ENCODE measurements at regions not wholly inside any gene's neighbourhood (a gene's known extent, or its start where the extent isn't known, plus 50 kb on each side); places are given as distances from the start of the nearest gene placed in this dataset.

- H3K36me3 ChIP-seq, result no peaks in the 10 kb centered on the region
Measured at GRCh38 chr14:84203896-84204295, 1326.0 kb upstream of the FLRT2 start.

GRCh38 chr14:84208451-84208850, 1321.5 kb upstream of the FLRT2 start:
- H3K27me3 ChIP-seq, result no peaks in the 10 kb centered on the region
- no peaks in the 10 kb centered on the region for H4K20me1 ChIP-seq
- TF ChIP-seq Cebpa-rat (IDR thresholded peaks at IDR 0.05), result no peak
- H3K9me3 ChIP-seq (replicated peaks in 1 of 11), result no peaks in the 10 kb centered on the region
- H3K27ac ChIP-seq, result no peak overlapping the region
- no peak overlapping the region for H3K4me3 ChIP-seq
- no peak overlapping the region for H3K9ac ChIP-seq
- H3K36me3 ChIP-seq, result no peaks in the 10 kb centered on the region
- no peak overlapping the region for H3K4me2 ChIP-seq
- peaks cover 0 to 12% (median 0%) of the 10 kb centered on the region in 10 experiments; a peak in 4 of 20 replicates for H3K4me1 ChIP-seq

More at GRCh38 chr14:84203896-84204295, 1326.0 kb upstream of the FLRT2 start:
- Histone ChIP-seq H3K27me3 (no peaks in the 10 kb centered on the region), H3K27ac (no peak overlapping the region), H3K4me3 (no peak overlapping the region), H3K9ac (no peak overlapping the region), H3K4me1 (peaks cover 0 to 12% (median 0%) of the 10 kb centered on the region in 10 experiments; a peak in 4 of 20 replicates), H3K9me3 (replicated peaks in 1 of 11) (no peaks in the 10 kb centered on the region), H3K4me2 (no peak overlapping the region), H4K20me1 (no peaks in the 10 kb centered on the region)
- no peak for TF ChIP-seq Cebpa-rat (IDR thresholded peaks at IDR 0.05)

GRCh38 chr14:84209031-84209430, 1320.9 kb upstream of the FLRT2 start:
- peaks cover 0 to 12% (median 0%) of the 10 kb centered on the region in 10 experiments; a peak in 4 of 20 replicates for H3K4me1 ChIP-seq
- H3K4me2 ChIP-seq, result no peak overlapping the region
- no peak overlapping the region for H3K4me3 ChIP-seq
- H3K9ac ChIP-seq, result no peak overlapping the region
- H3K9me3 ChIP-seq (replicated peaks in 1 of 11), result no peaks in the 10 kb centered on the region
- no peak overlapping the region for H3K27ac ChIP-seq
- no peaks in the 10 kb centered on the region for H3K36me3 ChIP-seq
- H3K27me3 ChIP-seq, result no peaks in the 10 kb centered on the region
- TF ChIP-seq Cebpa-rat (IDR thresholded peaks at IDR 0.05), result no peak
- no peaks in the 10 kb centered on the region for H4K20me1 ChIP-seq

GRCh38 chr14:84217066-84217465, 1312.9 kb upstream of the FLRT2 start:
- no peak overlapping the region for H3K27ac ChIP-seq
- H4K20me1 ChIP-seq, result no peaks in the 10 kb centered on the region
- no peaks in the 10 kb centered on the region for H3K36me3 ChIP-seq
- H3K4me3 ChIP-seq, result no peak overlapping the region
- H3K4me2 ChIP-seq, result no peak overlapping the region
- H3K4me1 ChIP-seq, result no peaks in the 10 kb centered on the region
- no peaks in the 10 kb centered on the region for H3K27me3 ChIP-seq
- H3K9ac ChIP-seq, result no peak overlapping the region
- TF ChIP-seq Cebpa-rat (IDR thresholded peaks at IDR 0.05), result no peak
- peaks cover 0 to 21% (median 6%) of the 10 kb centered on the region in 11 experiments; a peak in 11 of 22 replicates for H3K9me3 ChIP-seq (replicated peaks in 1 of 11)

- Histone ChIP-seq H3K4me1 (peaks cover 0 to 7% (median 0%) of the 10 kb centered on the region in 10 experiments; a peak in 1 of 20 replicates), H4K20me1 (no peaks in the 10 kb centered on the region), H3K9me3 (replicated peaks in 1 of 11) (no peaks in the 10 kb centered on the region), H3K36me3 (no peaks in the 10 kb centered on the region), H3K27ac (no peak overlapping the region), H3K4me3 (no peak overlapping the region), H3K27me3 (no peaks in the 10 kb centered on the region), H3K4me2 (no peak overlapping the region), H3K9ac (no peak overlapping the region)
- no peak for TF ChIP-seq Cebpa-rat (IDR thresholded peaks at IDR 0.05)
Measured at GRCh38 chr14:84225268-84225667, 1304.7 kb upstream of the FLRT2 start.

GRCh38 chr14:84228702-84229101, 1301.2 kb upstream of the FLRT2 start:
- H3K4me2 ChIP-seq, result peak overlapping the region in 1 of 11 experiments; percentile 24; a peak in 1 of 22 replicates
- H3K4me3 ChIP-seq, result no peak overlapping the region
- no peak overlapping the region for H3K9ac ChIP-seq
- H4K20me1 ChIP-seq, result no peaks in the 10 kb centered on the region
- no peaks in the 10 kb centered on the region for H3K9me3 ChIP-seq (replicated peaks in 1 of 11)
- no peaks in the 10 kb centered on the region for H3K36me3 ChIP-seq
- TF ChIP-seq Cebpa-rat (IDR thresholded peaks at IDR 0.05), result no peak
- no peak overlapping the region for H3K27ac ChIP-seq
- H3K27me3 ChIP-seq, result no peaks in the 10 kb centered on the region
- H3K4me1 ChIP-seq, result peaks cover 0 to 7% (median 0%) of the 10 kb centered on the region in 10 experiments; a peak in 1 of 20 replicates

GRCh38 chr14:84234281-84234680, 1295.7 kb upstream of the FLRT2 start:
- Histone ChIP-seq H3K4me3 (no peak overlapping the region), H3K4me1 (no peaks in the 10 kb centered on the region), H3K27ac (no peak overlapping the region), H3K4me2 (no peak overlapping the region), H3K9me3 (replicated peaks in 1 of 11) (no peaks in the 10 kb centered on the region), H3K9ac (no peak overlapping the region), H4K20me1 (no peaks in the 10 kb centered on the region), H3K27me3 (no peaks in the 10 kb centered on the region), H3K36me3 (no peaks in the 10 kb centered on the region)
- no peak for TF ChIP-seq Cebpa-rat (IDR thresholded peaks at IDR 0.05)

- H3K4me3 ChIP-seq, result no peak overlapping the region
- no peak for TF ChIP-seq Cebpa-rat (IDR thresholded peaks at IDR 0.05)
Measured at GRCh38 chr14:84236290-84236689, 1293.7 kb upstream of the FLRT2 start.

GRCh38 chr14:84237881-84238280, 1292.1 kb upstream of the FLRT2 start:
- no peak overlapping the region for H3K27ac ChIP-seq
- no peak overlapping the region for H3K4me2 ChIP-seq
- no peak overlapping the region for H3K4me3 ChIP-seq
- H3K27me3 ChIP-seq, result no peaks in the 10 kb centered on the region
- no peak overlapping the region for H3K9ac ChIP-seq
- H4K20me1 ChIP-seq, result no peaks in the 10 kb centered on the region
- peaks cover 1 to 21% (median 6%) of the 10 kb centered on the region in 11 experiments; a peak in 17 of 22 replicates for H3K9me3 ChIP-seq (replicated peaks in 1 of 11)
- TF ChIP-seq Cebpa-rat (IDR thresholded peaks at IDR 0.05), result no peak
- no peaks in the 10 kb centered on the region for H3K36me3 ChIP-seq
- no peaks in the 10 kb centered on the region for H3K4me1 ChIP-seq

More at GRCh38 chr14:84236290-84236689, 1293.7 kb upstream of the FLRT2 start:
- Histone ChIP-seq H3K4me2 (no peak overlapping the region), H3K9me3 (replicated peaks in 1 of 11) (peaks cover 0 to 10% (median 0%) of the 10 kb centered on the region in 11 experiments; a peak in 5 of 22 replicates), H3K4me1 (no peaks in the 10 kb centered on the region), H3K36me3 (no peaks in the 10 kb centered on the region), H4K20me1 (no peaks in the 10 kb centered on the region), H3K9ac (no peak overlapping the region), H3K27me3 (no peaks in the 10 kb centered on the region), H3K27ac (no peak overlapping the region)

- no peaks in the 10 kb centered on the region for H4K20me1 ChIP-seq
- no peaks in the 10 kb centered on the region for H3K27me3 ChIP-seq
- H3K9me3 ChIP-seq (replicated peaks in 1 of 11), result peaks cover 10 to 18% (median 11%) of the 10 kb centered on the region in 11 experiments; a peak in 20 of 22 replicates
- no peaks in the 10 kb centered on the region for H3K4me1 ChIP-seq
- H3K36me3 ChIP-seq, result no peaks in the 10 kb centered on the region
- no peak overlapping the region for H3K27ac ChIP-seq
- no peak for TF ChIP-seq Cebpa-rat (IDR thresholded peaks at IDR 0.05)
- no peak overlapping the region for H3K4me2 ChIP-seq
- H3K4me3 ChIP-seq, result no peak overlapping the region
- H3K9ac ChIP-seq, result no peak overlapping the region
Measured at GRCh38 chr14:84247693-84248092, 1282.3 kb upstream of the FLRT2 start.

All from BLaER1 treated with 17β-estradiol and CSF1 and Interleukin-3, amounts not matched to agents 10 nM and 100 nM (cell line).